RPMI8226 (cell line): ENCODE measurements at regions not wholly inside any gene's neighbourhood (a gene's known extent, or its start where the extent isn't known, plus 50 kb on each side); places are given as distances from the start of the nearest gene placed in this dataset.

ENCODE experiments used
- DNase-seq: peaks from one replicate; pipeline ENCODE4 v3.0.0-alpha.2; 2015

- no peak for DNase-seq
Measured at GRCh38 chr22:44423556-44424358, 74.3 kb downstream of the RTL6 start.

GRCh38 chr22:44422746-44423380, 75.2 kb downstream of the RTL6 start:
- DNase-seq = no peak

GRCh38 chr22:44419429-44419828, 78.6 kb downstream of the RTL6 start:
- no peak for DNase-seq

GRCh38 chr22:44413211-44413610, 84.8 kb downstream of the RTL6 start:
- DNase-seq = no peak

- no peak for DNase-seq
Measured at GRCh38 chr22:44412136-44412731, 85.8 kb downstream of the RTL6 start.

- DNase-seq = no peak
Measured at GRCh38 chr22:44411226-44412135, 86.6 kb downstream of the RTL6 start.

- DNase-seq = no peak
Measured at GRCh38 chr22:44410451-44410991, 87.5 kb downstream of the RTL6 start.

GRCh38 chr22:44409974-44410316, 88.1 kb downstream of the RTL6 start:
- no peak for DNase-seq

GRCh38 chr22:44409211-44409973, 88.6 kb downstream of the RTL6 start:
- DNase-seq = peak; percentile 59

GRCh38 chr22:44408829-44409192, 89.2 kb downstream of the RTL6 start:
- no peak for DNase-seq

GRCh38 chr22:44407987-44408828, 89.8 kb downstream of the RTL6 start:
- peak; percentile 79 for DNase-seq

- no peak for DNase-seq
Measured at GRCh38 chr22:44407171-44407986, 90.7 kb downstream of the RTL6 start.

GRCh38 chr22:44406341-44407170, 91.5 kb downstream of the RTL6 start:
- no peak for DNase-seq

GRCh38 chr22:44405661-44406060, 92.4 kb downstream of the RTL6 start:
- DNase-seq = no peak

GRCh38 chr22:44404341-44405020, 91.7 kb upstream of the SHISAL1 start:
- no peak for DNase-seq

- no peak for DNase-seq
Measured at GRCh38 chr22:44403602-44404329, 91.0 kb upstream of the SHISAL1 start.

- DNase-seq = no peak
Measured at GRCh38 chr22:44403166-44403565, 90.4 kb upstream of the SHISAL1 start.
